Putamen (tissue), 1 donor: ENCODE measurements at regions not wholly inside any gene's neighbourhood (a gene's known extent, or its start where the extent isn't known, plus 50 kb on each side); places are given as distances from the start of the nearest gene placed in this dataset.
"Not testable (repeated sequence)": the region's sequence is repeated elsewhere in the genome, so short reads cannot be mapped to it uniquely, and the experiment has no call there.

Experiments used
- DNase-seq: peaks from one replicate; pipeline ENCODE4 v3.0.0-alpha.2; 2016; ENCODE audit warnings: low spot score

DNA sequence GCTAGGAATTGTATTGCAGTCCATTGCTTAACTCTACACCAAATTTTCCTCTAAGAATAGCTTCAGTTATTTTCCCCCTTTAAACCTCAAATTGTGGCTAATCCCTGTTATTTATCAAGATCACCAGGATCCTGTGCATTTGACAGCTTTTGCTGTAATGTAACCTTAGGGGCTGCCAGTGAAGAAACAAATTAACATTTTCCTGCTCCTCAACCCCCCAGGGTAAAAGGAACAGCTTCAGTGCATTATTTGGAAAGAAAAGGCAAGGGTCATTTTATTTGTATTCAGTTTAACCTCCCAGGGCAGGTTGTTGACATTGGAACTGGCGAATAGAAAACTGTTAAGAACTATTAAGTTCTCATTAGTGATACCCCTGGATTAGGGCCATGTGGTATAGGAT lies 57.0 kb downstream of the PCDH20 start:
- DNase-seq: no peak

DNA sequence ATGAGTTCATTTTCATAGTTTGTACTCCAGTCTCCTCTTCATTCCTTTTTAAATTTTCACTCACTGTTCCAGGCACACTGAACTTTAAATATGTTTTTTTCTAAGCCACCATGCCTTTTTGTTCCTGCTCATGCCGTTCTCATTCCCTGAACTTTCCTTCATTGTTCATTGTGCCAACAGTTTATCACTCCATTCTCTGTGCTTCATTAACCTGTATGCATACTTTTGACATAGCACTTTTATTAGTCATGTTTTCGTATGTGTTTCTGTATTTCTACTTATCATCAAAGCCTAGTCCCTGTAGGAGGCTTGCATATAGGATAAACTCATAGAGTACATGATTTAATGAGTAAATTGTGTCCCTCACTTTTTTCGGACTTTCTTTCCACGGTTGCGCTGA lies 65.3 kb downstream of the PCDH20 start:
- DNase-seq: no peak

DNA sequence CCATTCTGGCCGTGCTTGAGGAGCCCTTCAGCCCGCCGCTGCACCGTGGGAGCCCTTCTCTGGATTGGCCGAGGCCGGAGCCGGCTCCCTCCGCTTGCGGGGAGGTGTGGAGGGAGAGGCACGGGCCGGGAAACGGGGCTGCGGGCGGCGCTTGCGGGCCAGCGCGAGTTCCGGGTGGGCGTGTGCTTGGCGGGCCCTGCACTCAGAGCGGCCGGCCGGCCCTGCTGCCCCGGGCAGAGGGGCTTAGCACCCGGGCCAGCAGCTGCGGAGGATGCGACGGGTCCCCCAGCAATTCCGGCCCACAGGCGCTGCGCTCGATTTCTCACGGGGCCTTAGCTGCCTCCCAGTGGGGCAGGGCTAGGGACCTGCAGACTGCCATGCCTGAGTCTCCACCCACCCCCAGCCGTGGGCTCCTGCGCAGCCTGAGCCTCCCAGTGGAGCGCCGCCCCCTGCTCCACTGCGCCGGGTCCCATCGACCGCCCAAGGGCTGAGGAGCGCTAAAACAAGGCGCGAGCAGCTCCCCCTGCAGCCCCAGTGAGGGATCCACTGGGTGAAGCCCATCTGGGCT lies 76.5 kb downstream of the PCDH20 start:
- DNase-seq: no peak

DNA sequence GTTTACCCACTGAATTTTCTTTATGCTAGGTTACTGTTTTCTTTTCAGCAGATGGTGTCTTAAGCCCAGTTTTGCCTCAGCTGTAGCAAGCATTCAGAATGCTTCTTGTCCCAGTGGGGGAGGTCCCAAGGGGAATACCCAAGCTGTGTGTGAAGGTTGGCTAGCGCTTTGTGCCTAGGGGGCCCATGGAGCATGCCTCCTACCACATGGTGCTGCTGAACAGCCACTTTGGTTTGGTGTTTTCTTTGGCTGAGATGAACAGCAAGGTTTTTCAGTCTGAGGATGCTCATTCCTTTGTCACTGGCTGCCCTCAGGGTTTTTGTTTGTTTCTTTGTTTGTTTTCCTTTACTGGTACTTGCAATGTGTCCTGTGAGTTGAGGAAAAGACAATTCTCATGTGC lies 99.0 kb downstream of the PCDH20 start:
- no peak for DNase-seq

DNA sequence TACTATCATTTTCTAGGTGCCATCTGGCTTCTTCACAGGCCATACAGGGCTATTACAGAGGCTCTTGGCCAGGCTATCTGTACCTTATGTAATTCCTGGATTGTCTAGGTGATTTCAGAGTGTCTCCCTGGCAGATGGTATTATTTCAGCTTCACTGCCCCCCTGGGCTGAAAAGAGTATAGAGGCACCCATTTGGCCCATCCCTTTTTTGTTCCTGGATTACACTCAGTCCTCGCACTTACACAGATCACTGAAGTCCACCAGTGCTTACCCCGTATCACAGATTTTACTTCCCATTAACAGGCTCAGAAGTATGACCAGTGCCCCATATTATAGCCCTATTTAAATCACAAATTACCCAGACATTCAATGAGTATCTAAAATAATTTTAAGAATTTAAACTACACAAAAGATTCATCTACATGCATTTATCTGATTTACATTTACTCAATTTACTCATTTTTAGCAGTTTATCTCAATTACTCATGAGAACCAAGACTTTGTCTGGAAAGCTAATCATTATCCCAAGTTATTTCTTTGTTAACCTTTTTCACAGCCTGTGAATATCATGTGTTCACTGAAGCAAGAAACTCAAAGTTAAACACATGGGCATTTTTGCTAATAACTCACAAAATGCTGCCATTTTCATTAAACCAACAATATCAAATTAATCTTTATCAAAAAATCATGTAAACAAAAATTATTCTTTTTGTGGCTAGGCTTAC lies 121.0 kb downstream of the PCDH20 start:
- no peak for DNase-seq

DNA sequence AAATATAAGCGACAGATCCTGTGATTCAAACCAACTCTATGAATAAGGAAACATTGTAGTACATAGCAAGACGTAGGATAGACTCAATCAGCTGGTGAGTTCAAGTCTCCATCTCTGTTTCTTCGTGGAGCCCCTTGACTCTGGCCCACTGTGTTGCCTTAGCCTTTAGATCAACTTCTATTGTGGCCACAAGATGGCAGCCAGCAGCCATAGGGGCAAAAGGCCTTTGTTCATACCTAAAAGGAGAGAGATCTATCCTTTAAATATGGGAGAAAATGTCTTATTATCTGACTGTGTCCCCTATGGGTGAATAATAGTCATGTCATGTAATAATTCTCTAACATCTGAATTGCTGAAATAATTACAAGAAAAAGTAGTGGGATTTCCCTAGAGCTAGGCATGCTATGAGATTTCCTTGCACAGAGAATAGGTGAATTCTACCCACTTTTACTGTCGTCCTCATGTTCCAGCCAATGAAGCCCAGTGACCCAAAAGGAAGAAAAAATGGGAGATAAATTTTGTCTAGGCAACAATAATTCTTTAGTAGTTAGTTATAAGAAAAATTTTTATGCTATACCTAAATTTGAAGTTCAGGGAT lies 129.4 kb downstream of the PCDH20 start:
- no peak for DNase-seq

DNA sequence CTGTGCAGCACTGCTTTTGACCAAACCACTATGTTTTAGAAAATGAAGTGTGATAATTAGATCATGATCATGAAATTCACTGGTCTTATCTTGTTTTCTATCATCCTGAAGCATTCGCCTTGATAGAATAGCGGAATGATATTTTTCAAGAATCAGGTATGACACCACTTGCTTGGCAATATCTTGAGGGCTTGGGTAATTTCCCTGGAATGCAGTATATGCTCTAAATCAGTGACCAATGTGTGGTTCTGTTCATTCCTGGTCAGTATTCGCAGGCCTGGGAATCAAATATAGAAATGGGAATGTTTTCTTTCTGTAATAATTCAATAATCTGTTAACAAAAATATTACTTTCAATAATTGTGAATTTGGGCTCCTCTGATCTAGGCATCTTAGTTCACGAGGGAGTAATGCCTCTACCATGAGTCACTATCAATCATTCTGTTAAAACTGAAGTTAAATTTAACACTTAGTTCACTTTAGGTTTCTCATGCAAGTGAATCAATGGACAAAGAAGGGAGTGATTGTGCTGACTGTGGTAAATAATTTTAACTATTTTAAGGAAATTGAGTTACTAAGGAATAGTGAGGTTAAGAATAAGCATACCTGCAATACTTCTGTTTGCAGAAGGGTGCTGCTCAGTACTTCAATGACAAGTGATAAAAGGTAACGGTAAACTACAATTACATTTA lies 137.9 kb downstream of the PCDH20 start:
- DNase-seq: no peak

DNA sequence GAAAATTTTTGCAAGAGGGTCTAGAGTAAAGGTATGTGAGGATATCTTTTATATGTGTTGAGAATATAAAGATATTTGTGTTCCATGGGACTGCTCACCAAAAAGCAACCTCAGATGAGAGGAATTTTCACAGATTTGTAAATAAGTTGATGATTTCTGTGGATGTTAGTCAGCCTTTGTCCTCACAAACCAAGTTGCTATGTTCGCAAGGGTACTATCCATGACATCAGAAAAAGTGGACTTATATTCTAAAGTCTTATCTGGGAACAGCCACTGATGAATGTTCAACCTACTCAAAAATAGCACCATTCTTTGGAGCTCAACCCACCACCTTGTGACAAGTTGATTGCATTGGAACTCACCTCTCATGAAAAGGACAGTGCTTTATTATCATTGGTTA lies 138.6 kb downstream of the PCDH20 start:
- DNase-seq: no peak

DNA sequence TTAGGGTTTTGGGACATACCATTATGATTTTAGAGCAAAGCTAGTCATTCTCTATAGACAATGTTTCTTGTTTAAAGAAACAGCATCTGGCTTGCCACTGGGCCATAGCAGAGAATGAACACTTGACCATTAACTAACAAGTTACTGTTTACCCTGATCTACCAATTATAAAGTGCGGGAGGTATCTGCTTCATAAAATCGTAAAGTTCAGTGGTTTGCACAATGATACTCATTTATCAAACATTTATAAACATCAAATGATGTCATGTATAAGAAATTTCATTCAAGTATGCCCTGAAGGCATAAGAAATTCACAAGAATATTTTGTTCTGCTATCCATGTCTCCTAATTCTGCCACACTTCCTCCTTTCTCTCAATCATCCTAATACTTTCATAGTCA lies 139.2 kb downstream of the PCDH20 start:
- no peak for DNase-seq

DNA sequence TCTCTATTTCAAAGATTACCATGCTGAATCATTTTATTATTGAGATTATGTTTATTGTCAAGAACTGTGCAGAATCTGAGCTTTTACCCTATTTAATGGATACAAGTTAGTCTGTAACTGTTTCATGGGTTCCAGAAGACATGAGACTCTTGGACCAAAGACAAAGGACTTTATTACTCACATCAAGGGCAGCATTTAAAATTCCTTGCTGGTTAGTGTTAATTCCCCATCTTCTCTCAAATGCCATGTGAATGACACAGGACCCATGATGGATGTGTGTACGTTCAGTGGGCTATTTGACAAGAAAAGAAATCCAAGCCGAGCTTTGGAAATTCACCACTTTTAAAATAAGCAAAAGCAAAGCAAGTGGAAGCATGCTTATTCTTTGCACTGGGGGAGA lies 139.9 kb downstream of the PCDH20 start:
- DNase-seq: no peak

DNA sequence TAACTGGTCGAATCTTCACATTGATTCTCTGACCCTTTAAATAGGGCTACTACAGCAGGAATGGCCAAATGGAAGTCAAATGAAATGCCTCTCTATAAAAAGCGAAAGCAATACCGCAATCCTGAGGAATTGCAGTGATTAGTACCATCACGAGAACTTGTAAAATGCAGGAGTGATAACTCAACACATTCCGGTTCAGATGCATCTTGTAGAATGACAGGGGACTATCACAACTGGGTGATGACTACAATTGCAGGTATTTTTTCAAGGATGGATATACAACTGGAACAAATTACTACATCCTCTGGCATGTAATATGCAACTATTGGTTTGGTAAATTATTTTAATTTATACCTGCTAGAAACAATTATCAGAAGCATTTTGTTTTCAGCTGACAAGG lies 140.4 kb downstream of the PCDH20 start:
- no peak for DNase-seq

DNA sequence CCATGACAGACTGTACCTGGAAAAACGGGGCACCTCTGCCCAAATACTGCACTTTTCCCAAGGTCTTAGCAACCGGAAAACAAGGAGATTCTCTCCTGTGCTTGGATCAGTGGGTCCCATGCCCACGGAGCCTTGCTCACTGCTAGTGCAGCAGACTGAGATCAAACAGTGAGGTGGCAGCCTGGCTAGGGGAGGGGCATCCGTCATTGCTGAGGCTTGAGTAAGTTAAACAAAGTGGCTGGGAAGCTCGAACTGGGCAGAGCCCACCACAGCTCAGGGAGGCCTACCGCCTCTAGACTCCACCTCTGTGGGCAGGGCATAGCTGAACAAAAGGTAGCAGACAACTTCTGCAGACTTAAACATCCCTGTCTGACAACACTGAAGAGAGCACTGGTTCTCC lies 148.8 kb downstream of the PCDH20 start:
- DNase-seq: not testable (repeated sequence)

DNA sequence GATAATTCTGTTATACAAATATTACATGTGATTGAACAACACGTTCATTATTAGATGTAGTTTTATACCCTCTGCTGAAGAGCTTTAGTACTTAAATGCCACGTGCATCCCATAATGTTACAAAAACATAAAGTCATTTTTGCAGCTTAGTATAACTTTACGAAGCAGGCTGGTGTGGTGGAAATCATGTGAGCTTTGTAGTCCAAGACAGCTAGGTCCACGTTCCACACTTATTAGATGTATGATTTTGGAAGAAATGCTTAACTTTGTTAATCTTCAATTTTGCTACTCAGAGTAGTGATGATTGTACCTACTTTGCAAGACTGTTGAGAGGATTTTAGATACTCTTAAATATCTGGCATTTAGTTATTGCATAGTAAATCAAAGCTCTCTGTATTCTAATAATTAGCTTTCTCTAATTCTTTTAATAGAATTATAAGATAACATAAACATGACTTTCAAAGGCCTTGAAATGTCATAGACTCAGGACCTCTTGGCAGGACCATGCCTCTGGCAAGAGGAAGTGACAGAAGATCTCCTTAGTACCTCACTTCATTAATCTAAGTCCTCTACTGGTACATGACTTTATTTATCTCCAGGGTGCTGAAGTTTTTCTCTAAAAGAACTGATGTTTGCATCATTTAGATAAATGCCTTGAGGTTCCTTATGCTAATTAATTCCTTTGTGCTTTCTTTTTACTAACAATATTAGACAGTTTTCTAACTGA lies 153.7 kb downstream of the PCDH20 start:
- no peak for DNase-seq

DNA sequence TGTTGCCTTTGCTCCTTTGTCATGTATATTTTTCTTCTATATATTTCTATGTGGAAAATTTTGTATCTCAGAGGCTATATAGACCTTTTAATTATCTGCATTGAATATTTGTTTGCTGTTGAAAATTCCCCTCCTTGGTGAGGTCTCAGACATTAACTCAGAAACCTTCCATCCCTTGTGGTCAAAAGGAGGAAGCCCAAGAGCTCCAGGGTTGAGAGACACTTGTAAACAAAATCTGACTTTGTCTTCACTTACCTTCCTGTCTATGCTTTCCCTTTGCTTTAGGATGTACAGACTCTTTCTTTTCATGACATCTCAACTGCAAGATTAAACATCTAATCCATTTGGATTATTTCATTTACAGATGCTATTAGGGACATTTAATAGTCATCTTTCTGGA lies 157.5 kb downstream of the PCDH20 start:
- DNase-seq: no peak

DNA sequence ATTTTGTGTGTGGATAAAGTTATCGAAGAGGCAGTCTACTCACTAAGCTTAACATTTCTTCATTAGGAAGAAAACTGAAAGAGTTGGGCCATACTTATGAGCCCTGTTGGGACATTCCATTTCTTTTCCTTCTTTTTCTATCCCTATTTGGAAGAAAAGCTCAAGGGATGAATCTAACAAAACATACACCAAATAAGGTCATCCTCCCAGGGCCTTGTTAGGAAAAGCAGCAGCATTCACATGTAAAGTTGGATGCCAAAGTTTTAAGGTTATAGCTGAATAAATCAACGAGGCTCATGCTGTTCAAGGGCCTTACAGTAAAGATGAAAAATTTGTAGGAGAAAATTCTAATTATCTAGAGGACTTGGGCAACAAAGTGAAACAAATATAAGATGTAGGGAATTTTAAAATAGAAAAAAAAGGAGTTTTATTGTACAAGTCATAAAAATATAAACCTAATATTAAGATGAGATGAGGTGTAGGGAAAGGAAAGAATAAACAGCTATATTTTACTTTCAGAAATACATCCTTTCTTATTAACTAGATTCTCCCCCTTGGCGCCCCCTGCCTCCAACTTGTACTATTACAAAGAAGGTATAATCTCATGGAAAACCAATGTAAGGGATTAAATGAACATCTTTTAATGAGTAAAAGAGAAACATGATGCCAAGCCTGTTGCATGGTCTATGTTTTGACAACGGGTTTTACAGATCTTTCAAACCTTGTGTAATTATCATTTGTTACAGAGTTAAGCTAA lies 160.4 kb downstream of the PCDH20 start:
- no peak for DNase-seq

DNA sequence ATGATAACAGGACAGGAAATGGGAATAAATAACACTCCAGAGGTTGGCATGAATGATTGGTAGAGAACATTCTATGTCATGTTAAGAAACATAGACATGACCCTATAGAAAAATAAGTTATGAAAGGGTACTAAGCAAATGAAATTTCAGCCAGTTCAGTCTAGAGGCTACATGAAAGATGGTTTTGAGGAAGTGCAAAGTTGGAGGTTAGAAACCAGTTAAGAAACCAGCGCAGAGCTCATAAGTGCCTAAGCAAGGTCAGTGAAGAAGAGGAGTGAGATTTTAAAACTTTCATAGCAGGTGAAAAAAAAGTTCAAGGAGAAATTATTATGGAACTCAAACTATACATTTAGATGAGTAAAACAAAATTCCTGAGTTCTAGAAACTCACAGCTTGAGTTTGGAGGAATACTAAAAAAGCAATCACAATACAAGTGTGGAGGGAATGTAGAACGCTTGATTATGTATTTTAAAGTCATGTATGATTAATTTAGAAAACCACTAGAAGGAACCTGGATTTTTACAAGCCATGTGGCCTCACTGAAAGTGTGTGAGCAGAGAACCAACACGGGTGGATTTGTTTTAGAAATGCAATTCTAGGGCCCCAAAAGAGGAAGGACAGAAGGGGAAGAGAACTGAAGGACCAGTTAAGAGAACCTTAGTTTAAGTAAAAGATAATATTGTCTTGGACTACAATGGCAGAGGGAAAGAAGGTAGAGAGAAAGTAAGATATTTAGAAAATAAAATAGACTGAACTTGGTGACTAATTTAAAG lies 162.4 kb downstream of the PCDH20 start:
- no peak for DNase-seq

DNA sequence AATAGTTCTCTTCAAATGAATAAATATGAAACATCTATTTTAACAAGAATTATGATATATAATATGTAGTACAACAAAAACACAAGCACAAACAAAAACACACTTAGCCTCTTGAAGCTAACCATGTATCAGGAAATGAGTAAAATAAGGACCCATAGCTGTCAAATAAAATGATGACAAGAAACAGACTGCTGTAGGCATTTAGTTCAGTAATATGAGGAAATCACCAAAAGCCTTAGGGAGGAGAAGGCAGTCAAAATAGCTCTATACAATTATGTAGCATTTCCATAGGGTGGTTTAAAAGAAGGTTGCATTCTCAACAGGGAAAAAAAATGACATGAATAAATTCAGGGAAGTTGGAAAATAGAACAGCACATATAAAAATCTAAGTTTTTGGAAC lies 163.4 kb downstream of the PCDH20 start:
- no peak for DNase-seq

DNA sequence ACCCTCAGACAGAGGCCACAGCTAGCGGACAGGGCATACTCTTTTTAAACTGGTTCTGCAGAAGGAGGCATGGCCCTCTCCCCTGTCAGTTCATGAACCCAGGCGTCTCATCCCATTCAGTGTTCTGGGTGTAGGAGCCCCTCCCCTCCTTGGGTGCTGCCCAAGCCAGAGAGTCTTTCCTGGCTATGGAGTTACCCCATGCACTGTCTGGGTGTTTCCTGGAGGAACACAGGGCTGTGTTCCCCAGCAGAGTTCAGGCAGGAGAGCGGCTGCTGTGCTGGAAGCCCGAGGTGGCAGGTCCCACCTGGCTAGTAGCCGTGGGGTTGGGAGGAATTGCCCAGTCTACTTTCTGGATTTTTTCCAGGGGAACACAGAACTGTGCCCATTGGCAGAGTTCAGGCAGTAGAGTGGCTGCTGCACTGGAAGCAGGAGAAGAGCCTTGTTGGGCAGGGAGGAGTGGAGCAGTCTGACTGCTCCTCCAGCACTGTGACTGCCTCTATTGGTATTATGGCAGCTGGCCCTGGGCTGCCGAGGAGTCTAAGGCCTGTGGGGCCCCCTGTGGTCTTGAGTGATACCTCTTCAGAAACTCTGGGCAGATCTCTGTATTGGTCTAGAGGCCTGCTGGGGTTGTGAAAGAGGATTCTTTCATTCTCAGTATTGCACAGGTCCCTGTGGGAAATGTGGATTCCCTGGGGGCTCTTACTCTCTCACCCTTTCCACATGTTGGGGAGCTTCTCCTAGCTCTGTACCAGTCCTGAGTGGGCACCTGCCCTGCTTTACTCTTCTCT lies 168.3 kb downstream of the PCDH20 start:
- DNase-seq: no peak

DNA sequence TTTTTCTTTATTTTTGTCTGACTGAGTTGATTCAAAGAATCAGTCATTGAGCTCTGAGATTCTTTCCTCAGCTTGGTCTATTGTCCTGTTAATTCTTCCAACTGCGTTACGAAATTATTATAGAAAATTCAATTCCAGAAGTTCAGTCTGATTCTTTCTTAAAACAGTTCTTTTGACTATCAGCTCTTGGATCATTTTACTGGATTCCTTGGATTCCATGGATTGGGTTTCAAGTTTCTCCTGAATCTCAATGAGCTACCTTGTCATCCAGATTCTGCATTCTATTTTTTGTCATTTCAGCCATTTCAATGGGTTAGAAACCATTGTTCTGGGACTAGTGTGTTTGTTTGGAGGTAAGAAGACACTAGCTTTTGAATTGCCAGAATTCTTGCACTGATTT lies 169.3 kb downstream of the PCDH20 start:
- no peak for DNase-seq

DNA sequence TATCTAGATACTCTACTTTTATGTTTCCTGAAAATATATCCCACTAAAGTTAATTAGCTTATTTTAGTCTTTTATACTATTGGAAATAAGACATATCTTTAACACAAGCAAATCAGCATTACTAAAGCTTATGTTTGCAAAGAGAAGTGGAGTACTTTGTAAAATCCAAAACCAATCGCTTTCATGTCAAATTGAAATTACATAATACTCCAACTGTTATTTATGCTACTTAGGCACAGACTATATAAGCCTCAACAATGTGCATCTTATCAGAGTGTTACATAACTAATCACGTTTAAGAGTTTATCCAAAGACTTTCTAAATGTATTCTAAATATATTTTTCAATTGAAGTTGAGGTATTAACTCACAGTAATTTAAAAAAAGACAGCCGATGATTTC lies 200.0 kb downstream of the PCDH20 start:
- DNase-seq: no peak
